ENCODE measurements at regions not wholly inside any gene's neighbourhood (a gene's known extent, or its start where the extent isn't known, plus 50 kb on each side); places are given as distances from the start of the nearest gene placed in this dataset.
A peak's percentile ranks its signal among the peaks of the same experiment; 100 is the strongest.
"Not testable (repeated sequence)": the region's sequence is repeated elsewhere in the genome, so short reads cannot be mapped to it uniquely, and the experiment has no call there.

DNA sequence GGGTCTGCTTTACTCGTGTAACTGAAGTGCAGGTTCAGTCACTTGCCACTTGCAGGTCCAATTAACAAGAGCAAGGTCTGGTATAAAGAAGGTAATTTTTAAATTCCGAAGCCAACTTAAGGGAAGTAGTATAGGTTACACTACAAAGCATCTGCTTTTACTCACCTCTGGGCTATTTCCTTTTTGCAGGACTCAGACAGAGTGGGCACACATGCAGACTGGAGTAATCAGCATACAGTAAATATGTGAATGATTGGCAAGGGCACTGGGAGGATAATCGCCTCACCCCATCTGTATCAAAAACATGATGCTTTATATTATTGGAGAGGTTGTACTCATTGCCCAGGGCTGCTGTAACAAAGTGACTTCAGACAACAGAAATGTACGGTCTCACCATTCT, 160.1 kb upstream of the CDH5 start:
- no peak for DNase-seq (ENCODE audit: low read depth)

GRCh38 chr16:66205287-66206231, 160.9 kb upstream of the CDH5 start:
- DNase-seq (ENCODE audit: low read depth), result peak; percentile 22

- DNase-seq (ENCODE audit: low read depth), result peak; percentile 13
Observed at GRCh38 chr16:66204756-66205155, 161.7 kb upstream of the CDH5 start.

DNA sequence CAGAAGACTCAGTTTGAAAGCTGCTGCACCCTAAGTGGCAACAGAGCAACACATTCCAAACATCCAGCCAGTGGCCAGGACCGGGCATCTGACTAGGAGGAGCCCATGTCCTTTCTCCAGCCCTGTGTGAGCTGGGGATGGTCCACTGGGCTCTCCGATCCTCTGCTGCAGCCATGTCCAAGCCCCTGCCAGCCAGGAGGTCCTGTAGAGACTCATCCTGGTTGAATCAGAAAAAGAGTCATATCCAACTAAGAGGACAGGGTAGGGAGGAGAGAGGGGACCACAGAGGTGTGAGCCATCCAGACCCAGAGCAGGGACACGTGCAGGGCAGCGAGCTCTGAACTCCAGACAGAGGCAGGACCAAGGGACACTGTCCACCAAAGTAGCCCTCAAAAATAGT, 163.0 kb upstream of the CDH5 start:
- no peak for DNase-seq (ENCODE audit: low read depth)

GRCh38 chr16:66199189-66199588, 167.3 kb upstream of the CDH5 start:
- DNase-seq (ENCODE audit: low read depth), result no peak

DNA sequence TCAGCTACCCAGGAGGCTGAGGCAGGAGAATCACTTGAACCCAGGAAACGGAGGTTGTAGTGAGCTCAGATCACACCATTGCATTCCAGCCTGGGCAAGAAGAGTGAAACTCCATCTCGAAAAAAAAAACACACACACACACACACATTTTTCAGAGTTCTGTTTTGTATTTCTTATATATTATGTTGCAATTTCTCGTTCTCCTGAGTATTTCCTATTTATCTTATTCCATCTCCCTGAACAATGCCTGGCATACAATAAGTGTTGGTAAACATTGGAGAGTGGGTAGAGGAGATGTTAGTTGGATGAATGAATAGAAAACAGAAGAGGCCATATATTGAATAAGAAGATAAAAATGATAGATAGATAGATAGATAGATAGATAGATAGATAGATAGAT, 167.8 kb upstream of the CDH5 start:
- no peak for DNase-seq (ENCODE audit: low read depth)

DNA sequence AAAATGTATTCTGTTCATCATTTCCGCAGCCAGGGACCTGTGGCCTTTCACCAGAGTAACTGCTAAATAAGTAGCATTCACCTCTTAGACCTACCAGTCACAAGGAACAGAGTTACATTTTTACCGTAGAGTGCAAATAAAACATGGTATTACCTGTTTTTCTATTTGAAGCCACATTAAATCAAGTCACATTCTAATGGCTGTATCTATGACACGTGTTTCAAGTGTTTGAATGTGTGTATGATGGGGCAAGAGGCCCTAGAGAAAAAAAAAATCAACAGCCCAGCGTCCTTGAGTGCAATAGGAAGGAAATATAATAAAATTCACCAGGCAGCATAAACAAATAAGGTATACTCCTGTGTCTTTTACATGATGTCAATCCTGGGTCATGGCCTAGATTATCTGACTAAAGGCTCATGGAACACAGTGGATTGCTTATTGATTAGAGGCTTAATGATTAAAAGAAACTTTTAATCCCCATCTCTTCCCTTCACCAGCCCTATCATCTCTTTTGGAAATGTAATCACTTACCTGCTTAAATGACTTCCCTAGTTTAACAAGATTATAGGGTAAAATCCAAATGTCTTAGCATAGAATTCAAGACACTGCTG, 168.7 kb upstream of the CDH5 start:
- DNase-seq (ENCODE audit: low read depth), result no peak

DNA sequence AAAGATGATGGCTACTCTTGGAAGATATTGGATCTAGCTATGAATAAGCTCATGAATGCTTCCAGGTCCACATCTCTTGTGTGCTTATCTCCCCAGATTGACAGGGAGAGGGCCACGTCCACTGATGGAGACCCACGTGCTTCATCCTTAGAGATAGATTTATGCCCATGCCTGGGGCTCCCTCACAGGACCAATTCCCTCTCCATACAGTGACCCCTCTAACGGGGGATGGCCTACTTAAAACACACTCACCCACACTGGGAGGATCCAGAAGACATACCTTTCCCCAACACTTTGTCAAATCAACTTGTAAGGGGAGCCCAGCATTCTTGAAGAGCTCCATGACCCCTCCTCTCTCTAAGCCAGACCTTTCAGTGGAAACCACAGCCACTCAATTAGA, 169.7 kb upstream of the CDH5 start:
- DNase-seq (ENCODE audit: low read depth), result no peak

DNA sequence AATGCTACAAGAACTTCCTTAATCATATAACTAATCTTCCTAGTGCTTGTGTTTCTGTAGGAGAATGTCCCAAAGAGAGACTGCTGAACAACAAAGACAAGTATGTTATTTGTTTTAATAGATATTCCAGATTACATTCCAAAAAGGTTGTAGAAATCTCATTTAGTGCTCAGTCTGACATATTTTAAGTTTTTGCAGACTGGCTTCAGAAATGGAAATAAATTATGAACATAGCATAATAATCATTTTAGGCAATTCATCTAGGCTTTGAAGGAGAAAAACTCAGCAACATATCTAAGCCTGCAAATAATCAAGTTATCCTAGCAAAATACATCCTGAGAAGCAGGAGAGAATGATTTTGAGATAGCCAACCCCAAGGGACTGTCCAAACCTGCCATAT, 171.6 kb upstream of the CDH5 start:
- no peak for DNase-seq (ENCODE audit: low read depth)

- no peak for DNase-seq (ENCODE audit: low read depth)
Observed at GRCh38 chr16:66193543-66194229, 172.8 kb upstream of the CDH5 start.

GRCh38 chr16:66190411-66190810, 176.1 kb upstream of the CDH5 start:
- no peak for DNase-seq (ENCODE audit: low read depth)

DNA sequence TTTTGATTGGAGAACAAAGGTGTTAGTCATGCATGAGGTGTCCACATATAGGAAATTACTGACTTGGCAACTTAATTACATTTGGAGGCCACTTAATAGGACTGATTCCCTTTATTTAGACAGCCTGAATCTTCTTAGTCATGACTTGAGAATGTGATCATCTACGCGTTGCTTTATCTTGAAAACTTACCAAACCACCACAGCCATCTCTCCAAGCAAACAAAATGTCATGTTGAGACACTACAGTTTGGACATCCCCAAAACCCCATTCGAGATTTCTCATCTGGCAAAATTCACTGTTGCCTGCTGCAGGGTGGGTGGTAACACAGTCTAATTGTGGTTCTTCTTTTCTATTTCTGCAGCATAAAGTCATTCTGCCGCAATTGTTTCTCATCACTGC, 176.5 kb upstream of the CDH5 start:
- peak; percentile 73 for DNase-seq (ENCODE audit: low read depth)

DNA sequence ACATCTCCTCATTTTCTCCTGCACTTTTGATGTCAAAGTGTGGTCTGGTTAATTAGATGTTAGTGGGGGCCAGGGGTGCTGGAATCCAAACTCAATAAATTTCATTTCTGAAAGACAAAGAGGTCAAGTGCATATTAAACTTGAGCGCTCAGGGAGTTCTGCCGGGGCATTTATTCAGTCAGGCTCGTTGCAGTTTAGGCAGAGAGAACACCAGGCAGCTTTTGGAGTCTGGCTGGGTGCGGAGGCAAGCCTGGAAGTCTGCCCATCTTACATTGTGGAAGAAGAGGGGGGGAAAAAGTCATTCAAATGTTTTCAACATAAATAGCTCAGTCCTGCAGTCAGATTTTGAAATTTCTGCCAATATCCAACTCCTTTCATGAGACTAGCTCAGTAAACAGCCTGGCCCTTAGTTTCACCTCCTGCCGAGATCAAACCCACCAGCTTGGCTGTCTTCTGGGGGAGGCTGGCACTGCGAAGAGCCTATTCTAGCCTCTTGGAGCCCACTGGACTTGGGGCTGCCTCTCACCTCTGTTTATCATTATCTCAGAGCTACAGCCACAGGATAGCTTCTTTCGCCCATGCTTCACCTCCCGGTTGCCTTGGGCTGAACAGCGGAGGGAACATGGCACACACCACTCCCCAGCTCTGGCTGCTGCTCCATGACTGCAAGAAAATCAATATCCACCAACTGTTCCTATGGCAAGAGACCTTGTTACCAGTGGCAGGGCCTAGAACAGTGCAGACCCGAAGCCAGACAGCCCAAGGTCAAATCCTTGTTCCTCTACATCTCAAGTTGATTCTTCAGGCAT, 177.4 kb upstream of the CDH5 start:
- DNase-seq (ENCODE audit: low read depth), result peak; percentile 13

DNA sequence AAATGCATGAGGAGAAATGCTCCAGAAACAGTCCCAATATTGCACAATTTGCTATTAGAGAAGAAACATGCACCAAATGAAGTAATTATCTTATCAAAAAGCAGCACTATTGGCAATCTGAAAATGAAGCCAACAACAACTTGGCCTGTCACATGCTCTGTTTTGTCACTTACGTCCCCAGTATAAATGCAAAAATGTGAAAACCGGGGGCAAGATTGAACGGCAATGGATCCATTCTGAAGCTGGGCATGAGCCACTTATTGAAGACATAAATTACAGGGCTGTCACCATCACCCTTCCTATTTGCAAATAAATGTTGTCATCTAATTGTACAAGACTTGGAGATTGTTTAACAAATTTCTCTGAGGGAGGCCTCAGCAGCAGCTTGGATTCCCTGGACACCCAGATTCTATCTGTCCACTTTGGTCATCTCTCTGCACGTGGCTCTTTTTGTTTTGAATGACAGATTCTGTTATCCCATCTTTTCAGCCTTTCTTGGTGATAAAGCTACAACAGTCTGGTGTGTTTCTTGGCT, 180.2 kb upstream of the CDH5 start:
- no peak for DNase-seq (ENCODE audit: low read depth)

- DNase-seq (ENCODE audit: low read depth), result peak; percentile 35
Observed at GRCh38 chr16:66182592-66182991, 183.9 kb upstream of the CDH5 start.

DNA sequence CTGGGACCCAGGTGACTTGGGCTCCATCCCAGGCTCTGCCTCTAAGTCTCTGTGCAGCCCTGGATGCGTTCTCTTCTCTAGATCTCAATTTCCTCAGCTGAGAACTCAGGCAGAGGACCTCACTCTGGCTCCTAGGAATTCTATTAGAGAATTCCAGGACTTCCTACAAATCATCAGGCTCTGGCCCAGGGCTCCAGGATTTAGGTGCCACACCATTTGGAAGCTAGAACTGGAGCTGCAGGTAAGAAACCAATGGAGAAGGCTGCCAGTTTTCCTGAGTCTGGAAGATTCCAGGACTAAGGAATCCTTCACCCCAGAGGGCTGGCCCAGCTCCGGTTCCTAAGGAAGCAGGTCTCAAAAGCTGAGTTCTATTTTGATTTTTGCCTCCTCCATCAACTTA, 189.8 kb upstream of the CDH5 start:
- no peak for DNase-seq (ENCODE audit: low read depth)

GRCh38 chr16:66176111-66176510, 190.4 kb upstream of the CDH5 start:
- no peak for DNase-seq (ENCODE audit: low read depth)

DNA sequence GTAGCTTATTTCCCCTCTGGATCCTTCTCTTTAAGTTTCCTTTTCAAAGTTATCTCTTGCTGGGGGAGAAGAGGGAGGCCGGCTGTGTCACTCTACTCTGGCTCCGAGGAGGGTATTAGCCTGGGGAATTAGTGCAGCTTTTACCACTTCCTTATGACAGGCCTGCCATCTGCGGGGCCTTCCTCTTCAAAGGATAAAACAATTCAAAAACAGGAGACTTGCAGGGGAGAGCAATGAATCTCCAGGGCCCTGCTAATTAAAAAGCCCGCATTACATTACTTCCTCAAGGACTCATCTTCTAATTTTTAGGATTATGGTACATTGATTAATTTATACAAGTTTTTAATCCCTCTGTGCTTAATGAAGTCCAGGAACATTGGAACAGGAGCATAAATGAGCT, 190.9 kb upstream of the CDH5 start:
- DNase-seq (ENCODE audit: low read depth), result no peak

DNA sequence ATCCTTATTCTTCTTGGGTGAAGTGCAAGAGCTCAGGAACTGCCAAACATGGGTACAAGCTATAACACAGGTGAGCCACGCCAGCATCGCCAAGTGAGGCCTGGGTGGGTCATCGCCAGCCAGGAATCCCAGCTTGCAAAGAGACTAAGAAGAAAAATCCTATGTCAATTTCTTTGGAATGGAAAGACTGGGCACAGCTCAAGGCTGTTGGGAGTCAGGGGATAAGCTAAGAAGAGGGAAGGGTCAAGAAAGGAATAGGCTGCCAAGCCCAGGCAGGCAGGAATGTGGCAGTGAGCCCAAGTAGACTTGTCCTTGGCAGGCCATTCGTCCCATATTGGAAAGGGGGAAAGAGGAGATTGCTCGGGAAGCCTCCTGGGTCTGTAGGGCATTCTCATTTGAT, 191.4 kb upstream of the CDH5 start:
- no peak for DNase-seq (ENCODE audit: low read depth)

GRCh38 chr16:66173796-66174195, 192.7 kb upstream of the CDH5 start:
- DNase-seq (ENCODE audit: low read depth), result not testable (repeated sequence)

DNA sequence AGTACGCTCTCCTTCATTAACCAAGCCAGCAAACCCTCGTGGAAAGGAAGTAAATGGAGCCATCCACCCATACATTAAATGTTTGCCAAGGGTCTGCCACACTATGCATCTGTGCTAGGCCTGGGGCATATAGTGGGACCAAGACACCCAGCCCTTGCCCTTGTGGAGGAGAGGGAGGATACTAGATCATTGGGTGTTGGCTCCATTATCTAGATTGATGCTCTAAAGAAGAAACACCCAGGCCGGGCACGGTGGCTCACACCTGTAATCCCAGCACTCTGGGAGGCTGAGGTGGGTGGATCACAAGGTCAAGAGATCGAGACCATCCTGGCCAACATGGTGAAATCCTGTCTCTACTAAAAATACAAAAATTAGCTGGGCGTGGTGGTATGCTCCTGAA, 193.3 kb upstream of the CDH5 start:
- DNase-seq (ENCODE audit: low read depth), result not testable (repeated sequence)

DNA sequence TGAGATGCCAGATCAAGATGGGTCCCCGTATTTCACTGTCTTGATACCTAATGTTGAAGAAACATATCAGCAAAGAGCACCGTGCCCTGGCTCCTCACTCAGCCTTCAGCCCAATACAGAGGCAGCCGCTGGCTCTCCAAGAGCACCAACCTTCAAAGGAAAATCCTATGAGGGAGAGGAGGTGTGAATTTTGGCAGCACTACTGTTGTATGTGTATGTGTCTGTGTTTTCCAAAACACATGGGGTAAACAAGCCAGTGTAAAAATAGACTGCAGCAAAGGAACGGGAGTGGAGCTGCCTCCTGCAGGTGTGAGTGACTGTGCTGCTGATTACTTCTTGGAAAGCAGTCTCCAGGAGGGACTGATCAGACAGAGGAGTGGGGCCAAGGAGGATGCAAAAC, 194.0 kb upstream of the CDH5 start:
- no peak for DNase-seq (ENCODE audit: low read depth)

Measured in M059J (cell line).